ENCODE measurements at regions not wholly inside any gene's neighbourhood (a gene's known extent, or its start where the extent isn't known, plus 50 kb on each side); places are given as distances from the start of the nearest gene placed in this dataset.
A peak's percentile ranks its signal among the peaks of the same experiment; 100 is the strongest.

- TF ChIP-seq, protein P1, sequence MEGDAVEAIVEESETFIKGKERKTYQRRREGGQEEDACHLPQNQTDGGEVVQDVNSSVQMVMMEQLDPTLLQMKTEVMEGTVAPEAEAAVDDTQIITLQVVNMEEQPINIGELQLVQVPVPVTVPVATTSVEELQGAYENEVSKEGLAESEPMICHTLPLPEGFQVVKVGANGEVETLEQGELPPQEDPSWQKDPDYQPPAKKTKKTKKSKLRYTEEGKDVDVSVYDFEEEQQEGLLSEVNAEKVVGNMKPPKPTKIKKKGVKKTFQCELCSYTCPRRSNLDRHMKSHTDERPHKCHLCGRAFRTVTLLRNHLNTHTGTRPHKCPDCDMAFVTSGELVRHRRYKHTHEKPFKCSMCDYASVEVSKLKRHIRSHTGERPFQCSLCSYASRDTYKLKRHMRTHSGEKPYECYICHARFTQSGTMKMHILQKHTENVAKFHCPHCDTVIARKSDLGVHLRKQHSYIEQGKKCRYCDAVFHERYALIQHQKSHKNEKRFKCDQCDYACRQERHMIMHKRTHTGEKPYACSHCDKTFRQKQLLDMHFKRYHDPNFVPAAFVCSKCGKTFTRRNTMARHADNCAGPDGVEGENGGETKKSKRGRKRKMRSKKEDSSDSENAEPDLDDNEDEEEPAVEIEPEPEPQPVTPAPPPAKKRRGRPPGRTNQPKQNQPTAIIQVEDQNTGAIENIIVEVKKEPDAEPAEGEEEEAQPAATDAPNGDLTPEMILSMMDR (conservative IDR thresholded peaks at IDR 0.05; ENCODE audit: low read depth, low read length): peak; percentile 32
- peak; percentile 26 for DNase-seq (ENCODE audit: low read depth)
- H3K4me3 ChIP-seq (ENCODE audit: low read depth, low read length): no peak overlapping the region
Measured at GRCh38 chr6:84514089-84514971, 250.1 kb downstream of the TBX18 start.

DNA sequence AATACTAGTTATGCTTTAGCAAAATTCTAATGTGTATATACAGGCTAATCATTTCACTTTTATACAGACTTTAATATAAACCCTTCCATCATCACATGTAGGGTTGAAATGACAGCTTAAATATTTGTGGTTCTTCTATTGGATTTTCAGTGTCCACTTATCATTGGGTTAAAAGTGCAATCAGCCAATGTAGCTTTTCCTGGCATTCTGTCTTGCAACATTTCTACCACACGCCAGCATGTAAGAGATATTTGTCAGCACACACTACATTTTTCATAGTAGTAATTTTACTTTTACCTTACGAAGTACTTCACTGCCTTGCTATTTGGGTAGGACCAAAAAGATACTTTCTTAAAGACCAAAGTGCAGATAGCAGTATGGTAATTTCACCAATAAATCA, 252.0 kb downstream of the TBX18 start:
- peak; percentile 80 for DNase-seq (ENCODE audit: low read depth)
- no peak overlapping the region for H3K4me3 ChIP-seq (ENCODE audit: low read depth, low read length)
- TF ChIP-seq, protein P1 (conservative IDR thresholded peaks at IDR 0.05; ENCODE audit: low read depth, low read length): no peak

GRCh38 chr6:84511929-84512328, 252.5 kb downstream of the TBX18 start:
- DNase-seq (ENCODE audit: low read depth): no peak
- TF ChIP-seq, protein P1 (conservative IDR thresholded peaks at IDR 0.05; ENCODE audit: low read depth, low read length): no peak
- no peak overlapping the region for H3K4me3 ChIP-seq (ENCODE audit: low read depth, low read length)

DNA sequence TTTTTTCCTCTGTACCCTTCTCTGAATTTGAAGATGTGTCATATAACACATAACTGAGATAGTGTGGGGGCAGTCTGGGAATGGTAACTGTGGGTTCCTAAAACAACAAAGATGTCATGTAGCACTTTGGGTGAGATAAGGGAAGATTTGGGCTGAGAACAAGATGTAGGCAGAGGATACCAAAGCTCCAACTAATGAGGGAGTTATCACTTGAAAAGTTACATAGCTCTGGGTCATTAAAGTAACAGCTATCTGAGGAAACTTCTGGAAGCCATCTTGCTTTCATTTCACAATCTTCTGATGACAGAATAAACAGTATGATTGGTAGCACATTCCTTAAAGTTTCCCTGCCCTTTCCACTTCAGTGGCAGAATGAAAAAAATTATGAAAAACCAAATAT, 255.4 kb downstream of the TBX18 start:
- TF ChIP-seq, protein P1 (conservative IDR thresholded peaks at IDR 0.05; ENCODE audit: low read depth, low read length): no peak
- DNase-seq (ENCODE audit: low read depth): peak; percentile 44
- H3K4me3 ChIP-seq (ENCODE audit: low read depth, low read length): no peak overlapping the region

DNA sequence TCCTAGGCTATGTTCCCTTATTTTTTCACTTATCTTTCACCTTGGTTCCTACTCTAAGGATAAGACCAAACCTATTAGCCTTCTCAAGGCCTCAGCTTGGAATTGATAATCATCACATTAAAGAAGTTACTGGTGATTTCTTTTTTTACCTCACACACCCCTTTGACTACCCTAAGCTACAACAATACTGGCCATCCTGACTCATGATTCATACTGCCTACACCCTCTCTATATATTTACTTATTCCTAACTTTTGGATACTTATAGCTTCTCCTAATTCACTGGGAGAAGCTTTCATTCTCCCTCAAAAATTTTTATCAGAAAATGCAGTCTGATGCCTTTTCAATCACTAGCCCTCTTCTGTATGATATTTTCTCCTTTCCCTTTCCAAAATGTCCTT, 256.1 kb downstream of the TBX18 start:
- DNase-seq (ENCODE audit: low read depth): no peak
- no peak overlapping the region for H3K4me3 ChIP-seq (ENCODE audit: low read depth, low read length)
- TF ChIP-seq, protein P1 (conservative IDR thresholded peaks at IDR 0.05; ENCODE audit: low read depth, low read length): no peak

DNA sequence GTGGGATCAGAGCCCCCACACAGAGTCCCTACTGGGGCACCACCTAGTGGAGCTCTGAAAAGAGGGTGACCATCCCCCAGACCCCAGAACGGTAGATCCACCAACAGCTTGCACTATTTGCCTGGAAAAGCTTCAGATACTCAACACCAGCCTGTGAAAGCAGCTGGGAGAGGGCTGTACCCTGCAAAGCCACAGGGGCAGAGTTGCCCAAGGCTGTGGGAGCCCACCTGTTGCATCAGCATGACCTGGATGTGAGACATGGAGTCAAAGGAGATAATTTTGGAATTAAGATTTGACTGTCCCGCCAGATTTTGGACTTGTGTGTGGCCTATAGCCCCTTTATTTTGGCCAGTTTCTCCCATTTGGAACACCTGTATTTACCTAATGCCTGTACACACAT, 260.4 kb downstream of the TBX18 start:
- TF ChIP-seq, protein P1 (conservative IDR thresholded peaks at IDR 0.05; ENCODE audit: low read depth, low read length): no peak
- DNase-seq (ENCODE audit: low read depth): no peak
- H3K4me3 ChIP-seq (ENCODE audit: low read depth, low read length): no peak overlapping the region

DNA sequence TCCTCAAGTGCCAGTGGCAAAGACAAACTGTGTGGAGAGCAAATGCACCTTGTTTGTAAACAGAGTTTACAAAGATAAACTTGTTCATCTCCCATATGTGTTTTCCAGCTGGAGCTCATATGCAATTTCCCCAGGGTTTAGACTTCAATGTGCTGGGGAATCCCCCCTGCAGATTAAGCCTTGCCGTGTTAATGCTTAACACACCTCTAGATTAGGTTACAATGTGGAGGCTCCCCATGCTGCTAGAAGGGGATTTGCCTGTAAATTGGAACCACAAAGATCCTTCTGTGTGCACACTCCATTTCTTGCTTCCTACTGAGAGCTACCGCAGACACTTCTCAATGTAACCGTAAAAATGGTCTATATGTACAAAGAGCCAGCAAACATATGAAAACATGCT, 263.1 kb downstream of the TBX18 start:
- no peak overlapping the region for H3K4me3 ChIP-seq (ENCODE audit: low read depth, low read length)
- TF ChIP-seq, protein P1 (conservative IDR thresholded peaks at IDR 0.05; ENCODE audit: low read depth, low read length): no peak
- DNase-seq (ENCODE audit: low read depth): no peak
